Kidney (tissue), 13 donors: ENCODE measurements at regions not wholly inside any gene's neighbourhood (a gene's known extent, or its start where the extent isn't known, plus 50 kb on each side); places are given as distances from the start of the nearest gene placed in this dataset.

Experiments
- DNase-seq, 5 donors: peaks; one replicate each; pipeline ENCODE4 v3.0.0-alpha.2; 2013 to 2020
- FAIRE-seq: peaks from 2 replicates; lab custom pipeline; 2012; peaks lifted over from hg19 to GRCh38; lab: Jason Lieb, UNC
- H3K27ac ChIP-seq, 2 donors: one replicate each; pipeline ENCODE4 v1.7.0; 2013; ENCODE audit warnings: low read depth in 2 of 2, low read length in 2 of 2, inconsistent platforms in 1 of 2
- H3K27me3 ChIP-seq: one replicate; pipeline ENCODE4 v1.7.1; 2013; ENCODE audit warnings: low read length, inconsistent platforms; ENCODE audit not compliant: control insufficient read depth, insufficient read depth
- H3K36me3 ChIP-seq, 3 donors: one replicate each; pipeline versions ENCODE4 v1.7.0 to v1.7.1; 2013; ENCODE audit warnings: low read length in 3 of 3, control low read depth in 1 of 3, inconsistent platforms in 1 of 3; ENCODE audit not compliant: insufficient read depth in 3 of 3, control insufficient read depth in 2 of 3
- H3K4me1 ChIP-seq, 3 donors: one replicate each; pipeline versions ENCODE4 v1.7.0 to v1.7.1; 2013; ENCODE audit warnings: low read length in 3 of 3, inconsistent platforms in 1 of 3, low read depth in 1 of 3; ENCODE audit not compliant: control insufficient read depth in 2 of 3, insufficient read depth in 2 of 3
- H3K4me3 ChIP-seq, 3 donors: one replicate each; pipeline versions ENCODE4 v1.7.0 to v1.8.1; 2013; ENCODE audit warnings: low read length in 3 of 3, control low read depth in 1 of 3, inconsistent platforms in 1 of 3
- H3K9ac ChIP-seq, 3 donors: one replicate each; pipeline versions ENCODE4 v1.7.0 to v1.7.1; 2013; ENCODE audit warnings: low read length in 3 of 3, control low read depth in 1 of 3, inconsistent platforms in 1 of 3
- H3K9me3 ChIP-seq, 3 donors: one replicate each; pipeline versions ENCODE4 v1.7.0 to v1.7.1; 2013; ENCODE audit warnings: low read length in 3 of 3, control low read depth in 1 of 3, inconsistent platforms in 1 of 3; ENCODE audit not compliant: control insufficient read depth in 2 of 3, insufficient read depth in 1 of 3
- CTCF ChIP-seq: IDR thresholded peaks from 3 replicates; pipeline ENCODE4 v1.5.1; 2012; ENCODE audit warnings: mild to moderate bottlenecking, moderate library complexity, borderline replicate concordance; ENCODE audit not compliant: insufficient read depth; ENCODE audit errors: extremely low read depth
- intact Hi-C: fragments of 100-400 bp; cut with DNase I; formaldehyde crosslinking; loops from one replicate; pipeline ENCODE4 v1.11.1; 2022
- donor health status: control.
- donor health status: control.
- donor health status: control.
- donor health status: control.
- donor health status: control.
- donor health status: DM: yes; HTN: yes; CAD: no.
- donor health status: Normal renal cell carcinoma (clear cell type).

DNA sequence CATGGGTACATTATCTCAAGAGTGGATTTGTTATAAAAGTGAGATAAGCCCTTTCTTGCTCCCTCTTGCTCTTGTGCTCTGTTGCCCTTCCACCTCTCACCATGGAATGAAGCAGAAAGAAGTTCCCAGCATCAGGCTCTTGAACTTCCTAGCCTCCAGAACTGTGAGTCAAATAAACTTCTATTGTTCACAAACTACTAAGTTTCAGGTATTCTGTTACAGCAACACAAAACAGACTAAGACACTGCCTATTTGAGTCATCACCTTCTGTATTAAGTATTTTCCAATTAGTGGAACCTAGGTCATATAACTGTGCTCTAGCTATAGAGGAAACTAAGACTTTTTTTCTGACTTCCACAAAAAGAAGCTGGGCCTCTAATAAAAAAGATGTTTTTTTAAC, 201.2 kb upstream of the FOXG1 start:
- Histone ChIP-seq H3K9ac (no peak overlapping the region), H3K27me3 (no peaks in the 10 kb centered on the region), H3K4me3 (no peak overlapping the region), H3K4me1 (no peaks in the 10 kb centered on the region), H3K9me3 (no peaks in the 10 kb centered on the region), H3K36me3 (no peaks in the 10 kb centered on the region), H3K27ac (no peak overlapping the region)
- no peak for TF ChIP-seq CTCF
- DNase-seq = no peak
- intact Hi-C loops = no loop called here
- no peak for FAIRE-seq

DNA sequence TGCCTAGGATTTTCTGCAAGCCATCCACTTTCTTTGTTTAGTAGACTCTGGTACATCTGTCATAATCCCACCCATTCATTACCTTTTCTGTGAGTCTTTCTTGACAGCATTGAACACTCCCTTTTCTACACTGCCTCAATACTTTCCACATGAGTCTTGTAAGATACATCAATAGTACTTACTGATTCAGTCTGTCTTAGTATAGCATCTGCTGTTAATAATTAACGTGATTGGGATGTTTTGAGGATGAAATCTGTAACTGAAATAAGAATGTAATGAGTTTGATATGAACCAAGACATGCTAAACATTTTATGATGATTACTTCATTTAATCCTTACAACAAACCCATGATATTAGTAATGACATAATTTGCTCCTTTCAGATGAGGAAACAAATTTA, 196.2 kb upstream of the FOXG1 start:
- Histone ChIP-seq H3K9ac (no peak overlapping the region), H3K4me1 (no peaks in the 10 kb centered on the region), H3K27ac (no peak overlapping the region), H3K36me3 (no peaks in the 10 kb centered on the region), H3K4me3 (no peak overlapping the region), H3K27me3 (no peaks in the 10 kb centered on the region), H3K9me3 (peaks cover 0 to 4% (median 0%) of the 10 kb centered on the region in 3 donors)
- intact Hi-C loops = no loop called here
- TF ChIP-seq CTCF = no peak
- FAIRE-seq (no peak), DNase-seq (no peak)

- no peak overlapping the region for H3K27ac ChIP-seq
- H3K4me3 ChIP-seq = no peak overlapping the region
- H3K9ac ChIP-seq = no peak overlapping the region
- FAIRE-seq (no peak), DNase-seq (no peak)
- H3K27me3 ChIP-seq = no peaks in the 10 kb centered on the region
- intact Hi-C loops = no loop called here
- peaks cover 0 to 4% (median 0%) of the 10 kb centered on the region in 3 donors for H3K9me3 ChIP-seq
- no peaks in the 10 kb centered on the region for H3K4me1 ChIP-seq
- no peaks in the 10 kb centered on the region for H3K36me3 ChIP-seq
- TF ChIP-seq CTCF = no peak
Measured at GRCh38 chr14:28571636-28572035, 195.0 kb upstream of the FOXG1 start.

DNA sequence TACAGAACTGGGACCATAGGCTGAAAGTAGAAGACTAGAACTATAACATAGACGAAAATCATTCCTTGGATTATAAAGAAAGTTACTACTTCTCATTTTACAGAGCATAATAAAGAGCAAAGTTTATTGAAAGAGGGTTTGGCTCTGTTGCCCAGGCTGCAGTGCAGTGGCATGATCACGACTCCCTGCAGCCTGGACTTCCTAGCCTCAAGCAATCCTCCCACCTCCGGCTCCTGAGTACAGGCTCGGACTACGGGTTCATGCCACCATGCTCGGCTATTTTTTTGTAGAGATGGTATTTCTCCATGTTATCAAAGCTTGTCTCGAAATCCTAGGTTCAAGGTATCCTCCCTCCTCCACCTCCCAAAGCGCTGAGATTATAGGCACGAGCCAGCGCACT, 190.1 kb upstream of the FOXG1 start:
- no peak for TF ChIP-seq CTCF
- FAIRE-seq (no peak), DNase-seq (no peak)
- peaks cover 0 to 4% (median 0%) of the 10 kb centered on the region in 3 donors for H3K9me3 ChIP-seq
- H3K27ac ChIP-seq = no peak overlapping the region
- H3K36me3 ChIP-seq = no peaks in the 10 kb centered on the region
- intact Hi-C loops = no loop called here
- H3K27me3 ChIP-seq = no peaks in the 10 kb centered on the region
- H3K4me3 ChIP-seq = no peak overlapping the region
- no peaks in the 10 kb centered on the region for H3K4me1 ChIP-seq
- H3K9ac ChIP-seq = no peak overlapping the region
